Panc1 (cell line): ENCODE measurements at regions not wholly inside any gene's neighbourhood (a gene's known extent, or its start where the extent isn't known, plus 50 kb on each side); places are given as distances from the start of the nearest gene placed in this dataset.

Experiments
- ATAC-seq: fragments of 200-7000 bp; cut with Tn5 transposase; 2 replicates; pipeline ENCODE4 v1.9.1; 2020; ENCODE audit warnings: mild to moderate bottlenecking, moderate library complexity
- BruUV-seq: library from RNA; stranded (reverse); fragments of 400-500 nt; replicated peaks from 2 replicates; lab custom pipeline; 2021; lab: Mats Ljungman, UMichigan
- CTCF ChIA-PET: fragments of 300-600 bp; sonication (Branson Sonifier 250); formaldehyde crosslinking; loops from one replicate; lab custom pipeline; 2022; ENCODE audit warnings: antibody characterized with exemption; lab: Charles Lee
- POLR2A ChIA-PET: fragments of 300-600 bp; sonication (Branson Sonifier 250); formaldehyde crosslinking; loops from one replicate; lab custom pipeline; 2022; ENCODE audit warnings: antibody characterized with exemption; lab: Charles Lee
- DNase-seq: peaks from one replicate; pipeline ENCODE4 v3.0.0-alpha.2; 2010; ENCODE audit warnings: low read depth, low spot score
- H3K27ac ChIP-seq: 2 replicates; pipeline ENCODE4 v1.5.1; 2011; ENCODE audit warnings: mild to moderate bottlenecking, low read length, inconsistent platforms
- H3K27me3 ChIP-seq: fragments of 200-500 bp; sonication (Bioruptor generic); 2 replicates; pipeline ENCODE4 v1.6.0; 2014; ENCODE audit warnings: low read length, inconsistent platforms; ENCODE audit not compliant: control insufficient read depth, insufficient read depth
- H3K36me3 ChIP-seq: fragments of 200-500 bp; sonication (Bioruptor generic); 2 replicates; pipeline ENCODE4 v1.5.1; 2014; ENCODE audit warnings: inconsistent platforms, mild to moderate bottlenecking, low read length, moderate library complexity; ENCODE audit not compliant: control insufficient read depth, insufficient read depth
- H3K4me1 ChIP-seq: 2 replicates; pipeline ENCODE4 v1.5.1; 2011; ENCODE audit warnings: inconsistent platforms, mild to moderate bottlenecking, low read length, moderate library complexity; ENCODE audit not compliant: control insufficient read depth, insufficient read depth
- H3K4me3 ChIP-seq, 2 experiments: 2 replicates each; pipeline ENCODE4 v1.5.1; 2011 to 2012; ENCODE audit warnings: low read depth in 2 of 2, low read length in 2 of 2, mild to moderate bottlenecking in 2 of 2, inconsistent platforms in 1 of 2, moderate library complexity in 1 of 2
- H3K9me3 ChIP-seq: fragments of 200-500 bp; sonication (Bioruptor generic); 2 replicates; pipeline ENCODE4 v1.5.1; 2014; ENCODE audit warnings: low read depth, mild to moderate bottlenecking, inconsistent platforms, low read length, moderate library complexity; ENCODE audit not compliant: control insufficient read depth, insufficient read depth
- CTCF ChIP-seq: fragments of 450-650 bp; IDR thresholded peaks from 2 replicates; pipeline ENCODE4 v1.5.1; 2017; ENCODE audit warnings: mild to moderate bottlenecking
- POLR2AphosphoS5 ChIP-seq: IDR thresholded peaks from 2 replicates; pipeline ENCODE4 v1.6.1; 2012; ENCODE audit warnings: mild to moderate bottlenecking, low read depth, low read length, moderate library complexity
- REST ChIP-seq, 2 experiments: IDR thresholded peaks; 2 replicates each; pipeline ENCODE4 v1.6.1; 2011 to 2012; ENCODE audit warnings: low read depth in 2 of 2, control low read depth in 1 of 2, low read length in 1 of 2, mild to moderate bottlenecking in 1 of 2, moderate library complexity in 1 of 2; ENCODE audit not compliant: insufficient read depth in 1 of 2
- SIN3A ChIP-seq: IDR thresholded peaks from 2 replicates; pipeline ENCODE4 v1.6.1; 2012; ENCODE audit warnings: low read depth, mild to moderate bottlenecking, low read length, moderate library complexity, borderline replicate concordance; ENCODE audit not compliant: insufficient read depth
- TCF7L2 ChIP-seq: IDR thresholded peaks from 2 replicates; pipeline ENCODE4 v1.6.1; 2011; ENCODE audit warnings: mild to moderate bottlenecking, low read depth, low read length, inconsistent platforms
- in situ Hi-C: cut with HindIII; loops from 2 replicates; pipeline ENCODE4 v1.10.0; 2016; ENCODE audit warnings: low sequenced_read_pairs, low pct_unique_long_range_greater_than_20kb
- intact Hi-C: fragments of 100-400 bp; cut with micrococcal nuclease; formaldehyde crosslinking; loops from one replicate; pipeline ENCODE4 v1.10.0; 2022; ENCODE audit not compliant: unreplicated experiment

GRCh38 chr2:242053921-242054320, 184.4 kb downstream of the RTP5 start:
- H3K27ac ChIP-seq = no peak overlapping the region
- no peak overlapping the region for H3K4me3 ChIP-seq
- no peaks in the 10 kb centered on the region for H3K36me3 ChIP-seq
- intact Hi-C loops = no loop called here
- TF ChIP-seq TCF7L2 = no peak
- TF ChIP-seq SIN3A = no peak
- TF ChIP-seq REST (IDR thresholded peaks at IDR 0.05; ENCODE audit: insufficient read depth in 1 of 2, low read depth in 2 of 2, low read length in 1 of 2) = no peak
- TF ChIP-seq POLR2AphosphoS5 = no peak
- no peak for TF ChIP-seq CTCF
- H3K27me3 ChIP-seq = peaks cover 11% of the 10 kb centered on the region
- ChIA-PET POLR2A (no interaction called here), CTCF (no interaction called here)
- in situ Hi-C loops = no loop called here
- DNase-seq = no peak
- no peaks in the 10 kb centered on the region for H3K9me3 ChIP-seq
- H3K4me1 ChIP-seq = no peaks in the 10 kb centered on the region
- no TSS peak for BruUV-seq
- no peak for ATAC-seq

- H3K4me1 ChIP-seq = no peaks in the 10 kb centered on the region
- H3K27ac ChIP-seq = no peak overlapping the region
- H3K36me3 ChIP-seq = no peaks in the 10 kb centered on the region
- DNase-seq (no peak), ATAC-seq (no peak)
- intact Hi-C loops (no loop called here), in situ Hi-C loops (no loop called here)
- no peak for TF ChIP-seq POLR2AphosphoS5
- no peak for TF ChIP-seq CTCF
- TF ChIP-seq TCF7L2 = no peak
- TF ChIP-seq SIN3A = no peak
- no peak for TF ChIP-seq REST (IDR thresholded peaks at IDR 0.05; ENCODE audit: insufficient read depth in 1 of 2, low read depth in 2 of 2, low read length in 1 of 2)
- CTCF ChIA-PET = no interaction called here
- POLR2A ChIA-PET = no interaction called here
- peaks cover 11% of the 10 kb centered on the region for H3K27me3 ChIP-seq
- no peak overlapping the region for H3K4me3 ChIP-seq
- H3K9me3 ChIP-seq = no peaks in the 10 kb centered on the region
- no TSS peak for BruUV-seq
Observed at GRCh38 chr2:242054406-242054805, 184.9 kb downstream of the RTP5 start.
